SK-N-SH treated with all-trans-retinoic acid at 6 μM for 48 hours (cell line): ENCODE measurements at regions not wholly inside any gene's neighbourhood (a gene's known extent, or its start where the extent isn't known, plus 50 kb on each side); places are given as distances from the start of the nearest gene placed in this dataset.

Experiments used
- BACH2 ChIP-seq: fragments of 250-450 bp; sonication (Bioruptor Pico); IDR thresholded peaks from 2 replicates; pipeline ENCODE4 v1.9.0; 2021; ENCODE audit warnings: mild to moderate bottlenecking, borderline replicate concordance
- CREB5 ChIP-seq: fragments of 250-450 bp; sonication (Bioruptor Pico); IDR thresholded peaks from 2 replicates; pipeline ENCODE4 v1.5.1; 2020; ENCODE audit warnings: low read depth, mild to moderate bottlenecking, moderate library complexity
- CSDC2 ChIP-seq: fragments of 250-450 bp; sonication (Bioruptor Pico); IDR thresholded peaks from 2 replicates; pipeline ENCODE4 v1.5.0; 2020; ENCODE audit warnings: mild to moderate bottlenecking, moderate library complexity
- ESRRG ChIP-seq: fragments of 250-450 bp; sonication (Bioruptor Pico); IDR thresholded peaks from 2 replicates; pipeline ENCODE4 v1.6.1; 2021; ENCODE audit warnings: mild to moderate bottlenecking
- PATZ1 ChIP-seq: fragments of 250-450 bp; sonication (Bioruptor Pico); IDR thresholded peaks from 2 replicates; pipeline ENCODE4 v1.8.0; 2020; ENCODE audit warnings: mild to moderate bottlenecking, moderate library complexity, borderline replicate concordance
- RARB ChIP-seq: fragments of 250-450 bp; sonication (Bioruptor Pico); IDR thresholded peaks from 2 replicates; pipeline ENCODE4 v1.8.0; 2021; ENCODE audit warnings: mild to moderate bottlenecking, moderate library complexity
- TSHZ2 ChIP-seq: fragments of 250-450 bp; sonication (Bioruptor Pico); IDR thresholded peaks from 2 replicates; pipeline ENCODE4 v1.5.0; 2020; ENCODE audit warnings: mild to moderate bottlenecking, moderate library complexity
- ZC3H10 ChIP-seq: fragments of 250-450 bp; sonication (Bioruptor Pico); IDR thresholded peaks from 2 replicates; pipeline ENCODE4 v1.5.1; 2021; ENCODE audit warnings: mild to moderate bottlenecking, moderate library complexity
- ZNF565 ChIP-seq: fragments of 450-650 bp; formaldehyde crosslinking; conservative IDR thresholded peaks from 2 replicates; pipeline ENCODE4 v1.5.0; 2020; ENCODE audit warnings: low read depth, mild to moderate bottlenecking, moderate library complexity

DNA sequence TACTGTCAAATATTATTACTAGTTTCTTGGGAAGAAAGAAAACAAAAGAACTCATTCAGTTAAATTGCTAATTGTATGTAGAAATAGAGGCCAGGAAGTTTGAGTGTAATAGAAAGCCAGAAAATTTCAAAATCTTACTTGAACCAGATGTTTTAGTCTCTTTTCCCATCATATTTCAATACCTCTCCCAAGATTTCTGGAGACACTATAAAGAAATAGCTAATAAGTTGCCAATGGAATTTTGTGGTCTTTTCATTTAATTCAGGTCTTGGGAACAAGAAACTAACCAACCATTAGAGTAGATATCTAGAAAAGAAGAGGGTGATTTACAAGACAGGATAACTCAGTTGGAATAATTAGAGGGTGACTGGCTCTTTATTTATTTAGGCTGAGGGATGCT lies 112.2 kb downstream of the AGTR2 start:
- no peak for TF ChIP-seq ZC3H10
- TF ChIP-seq ZNF565 = no peak
- no peak for TF ChIP-seq CSDC2 (CRISPR knock-in tag)
- no peak for TF ChIP-seq BACH2
- no peak for TF ChIP-seq ESRRG
- TF ChIP-seq PATZ1 (CRISPR knock-in tag) = no peak
- no peak for TF ChIP-seq CREB5 (CRISPR knock-in tag)
- no peak for TF ChIP-seq RARB (CRISPR knock-in tag)
- TF ChIP-seq TSHZ2 (CRISPR knock-in tag) = no peak
